Neural cell (in vitro differentiated cells): ENCODE measurements at regions not wholly inside any gene's neighbourhood (a gene's known extent, or its start where the extent isn't known, plus 50 kb on each side); places are given as distances from the start of the nearest gene placed in this dataset.

Experiments
- H2AFZ ChIP-seq: fragments of 200-600, 300-800 bp; sonication (generic), shearing (Covaris generic); 2 replicates; pipeline ENCODE4 v1.6.0; 2014; ENCODE audit warnings: low read depth, mild to moderate bottlenecking, antibody characterized with exemption, low read length, moderate library complexity
- H3F3A ChIP-seq: fragments of 200-600 bp; shearing (Covaris generic); 2 replicates; pipeline ENCODE4 v1.6.1; 2016; ENCODE audit warnings: mild to moderate bottlenecking, moderate library complexity, mixed read lengths, antibody characterized with exemption, low read length; ENCODE audit not compliant: insufficient read depth, poor library complexity, severe bottlenecking
- H3K27ac ChIP-seq: fragments of 200-600, 300-800 bp; sonication (generic), shearing (Covaris generic); 2 replicates; pipeline ENCODE4 v1.5.1; 2014; ENCODE audit warnings: mild to moderate bottlenecking, low read length, moderate library complexity
- H3K27me3 ChIP-seq: fragments of 300-800, 200-600 bp; sonication (generic), shearing (Covaris generic); 2 replicates; pipeline ENCODE4 v1.6.0; 2014; ENCODE audit warnings: mild to moderate bottlenecking, low read depth, low read length, moderate library complexity; ENCODE audit not compliant: insufficient read depth
- H3K36me3 ChIP-seq: fragments of 300-800, 200-600 bp; sonication (generic), shearing (Covaris generic); 2 replicates; pipeline ENCODE4 v1.5.1; 2014; ENCODE audit warnings: mild to moderate bottlenecking, antibody characterized with exemption, low read length, moderate library complexity; ENCODE audit not compliant: insufficient read depth
- H3K4me2 ChIP-seq: fragments of 300-800, 200-600 bp; sonication (generic), shearing (Covaris generic); 2 replicates; pipeline ENCODE4 v1.6.0; 2014; ENCODE audit warnings: mild to moderate bottlenecking, low read length
- H3K4me3 ChIP-seq: fragments of 300-800, 200-600 bp; sonication (generic), shearing (Covaris generic); 2 replicates; pipeline ENCODE4 v1.5.1; 2014; ENCODE audit warnings: mild to moderate bottlenecking, low read length, moderate library complexity
- H3K79me2 ChIP-seq: fragments of 200-600 bp; shearing (Covaris generic); replicated peaks from 2 replicates; pipeline ENCODE4 v1.6.0; 2014; ENCODE audit warnings: mild to moderate bottlenecking, low read length, moderate library complexity; ENCODE audit not compliant: insufficient read depth
- H3K9ac ChIP-seq: fragments of 300-800, 200-600 bp; sonication (generic), shearing (Covaris generic); 2 replicates; pipeline ENCODE4 v1.6.1; 2016; ENCODE audit warnings: mild to moderate bottlenecking, low read length, mixed read lengths
- H3K9me2 ChIP-seq: fragments of 200-600 bp; shearing (Covaris generic); 2 replicates; pipeline ENCODE4 v1.6.1; 2016; ENCODE audit warnings: mild to moderate bottlenecking, low read length, mixed read lengths; ENCODE audit not compliant: insufficient read depth
- H3K9me3 ChIP-seq: fragments of 200-600, 300-800 bp; sonication (generic), shearing (Covaris generic); 2 replicates; pipeline ENCODE4 v1.6.1; 2016; ENCODE audit warnings: mild to moderate bottlenecking, mixed run types, low read length, moderate library complexity, mixed read lengths
- H4K20me1 ChIP-seq: fragments of 200-600 bp; shearing (Covaris generic); 2 replicates; pipeline ENCODE4 v1.6.1; 2016; ENCODE audit warnings: mild to moderate bottlenecking, mixed run types; ENCODE audit not compliant: insufficient read depth
- EP300 ChIP-seq: fragments of 450-650 bp; conservative IDR thresholded peaks from 2 replicates; pipeline ENCODE4 v1.6.1; 2014; ENCODE audit warnings: antibody characterized with exemption, mild to moderate bottlenecking, moderate library complexity; ENCODE audit not compliant: poor library complexity, severe bottlenecking
- EZH2 ChIP-seq: fragments of 200-600, 300-800 bp; shearing (Covaris generic), sonication (generic); IDR thresholded peaks from 2 replicates; pipeline ENCODE4 v1.6.1; 2014; ENCODE audit warnings: antibody characterized with exemption, low read length, borderline replicate concordance, mild to moderate bottlenecking; ENCODE audit not compliant: insufficient read depth, poor library complexity, severe bottlenecking
- MXI1 ChIP-seq: fragments of 450-650 bp; conservative IDR thresholded peaks from 2 replicates; pipeline ENCODE4 v1.6.1; 2014; ENCODE audit warnings: antibody characterized with exemption, mild to moderate bottlenecking; ENCODE audit not compliant: poor library complexity, severe bottlenecking
- POLR2AphosphoS5 ChIP-seq: IDR thresholded peaks from 2 replicates; pipeline ENCODE4 v1.6.1; 2012
- RAD21 ChIP-seq: fragments of 450-650 bp; conservative IDR thresholded peaks from 2 replicates; pipeline ENCODE4 v1.6.1; 2014; ENCODE audit warnings: antibody characterized with exemption, mild to moderate bottlenecking, moderate library complexity
- SMC3 ChIP-seq: fragments of 450-650 bp; conservative IDR thresholded peaks from 2 replicates; pipeline ENCODE4 v1.6.1; 2014; ENCODE audit warnings: antibody characterized with exemption, mild to moderate bottlenecking, moderate library complexity; ENCODE audit not compliant: poor library complexity
- TAF1 ChIP-seq: IDR thresholded peaks from 2 replicates; pipeline ENCODE4 v1.6.1; 2012; ENCODE audit warnings: low read depth
- TF ChIP-seq, protein P1 (sequence below): fragments of 450-650 bp; IDR thresholded peaks from 2 replicates; pipeline ENCODE4 v1.5.1; 2014; ENCODE audit warnings: antibody characterized with exemption, mild to moderate bottlenecking, moderate library complexity; ENCODE audit not compliant: poor library complexity, severe bottlenecking
- TF ChIP-seq, protein P2 (sequence below): IDR thresholded peaks from 2 replicates; pipeline ENCODE4 v1.6.1; 2012; ENCODE audit warnings: borderline replicate concordance

DNA sequence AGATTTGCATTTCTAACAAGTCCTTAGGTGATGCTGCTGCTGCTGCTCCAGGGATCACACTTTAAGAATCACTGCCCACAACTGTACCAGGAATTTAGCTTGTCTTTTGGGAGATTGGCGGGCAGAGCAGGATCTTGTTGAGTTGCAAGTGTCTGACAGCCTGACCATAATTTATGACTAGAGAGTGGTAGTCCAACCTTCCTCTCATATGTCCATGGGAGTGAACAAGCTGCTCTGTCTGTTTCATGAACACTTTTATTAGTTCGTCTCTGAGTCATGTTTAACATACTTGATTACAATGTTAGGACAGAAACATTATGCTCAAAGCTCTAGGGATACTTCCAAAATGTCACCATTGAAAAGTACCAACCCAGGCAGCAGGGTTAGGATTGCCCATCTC is 169.6 kb downstream of the TGFB2 start:
- Histone ChIP-seq H3K36me3 (no peaks in the 10 kb centered on the region), H3K9ac (no peak overlapping the region), H3F3A (no peaks in the 10 kb centered on the region), H3K4me2 (no peak overlapping the region), H3K9me3 (no peaks in the 10 kb centered on the region), H3K27me3 (no peaks in the 10 kb centered on the region), H3K79me2 (no peaks in the 10 kb centered on the region), H3K4me3 (no peak overlapping the region), H2AFZ (no peak overlapping the region), H3K9me2 (no peaks in the 10 kb centered on the region), H3K27ac (no peak overlapping the region), H4K20me1 (no peaks in the 10 kb centered on the region)
- TF ChIP-seq, protein P1, sequence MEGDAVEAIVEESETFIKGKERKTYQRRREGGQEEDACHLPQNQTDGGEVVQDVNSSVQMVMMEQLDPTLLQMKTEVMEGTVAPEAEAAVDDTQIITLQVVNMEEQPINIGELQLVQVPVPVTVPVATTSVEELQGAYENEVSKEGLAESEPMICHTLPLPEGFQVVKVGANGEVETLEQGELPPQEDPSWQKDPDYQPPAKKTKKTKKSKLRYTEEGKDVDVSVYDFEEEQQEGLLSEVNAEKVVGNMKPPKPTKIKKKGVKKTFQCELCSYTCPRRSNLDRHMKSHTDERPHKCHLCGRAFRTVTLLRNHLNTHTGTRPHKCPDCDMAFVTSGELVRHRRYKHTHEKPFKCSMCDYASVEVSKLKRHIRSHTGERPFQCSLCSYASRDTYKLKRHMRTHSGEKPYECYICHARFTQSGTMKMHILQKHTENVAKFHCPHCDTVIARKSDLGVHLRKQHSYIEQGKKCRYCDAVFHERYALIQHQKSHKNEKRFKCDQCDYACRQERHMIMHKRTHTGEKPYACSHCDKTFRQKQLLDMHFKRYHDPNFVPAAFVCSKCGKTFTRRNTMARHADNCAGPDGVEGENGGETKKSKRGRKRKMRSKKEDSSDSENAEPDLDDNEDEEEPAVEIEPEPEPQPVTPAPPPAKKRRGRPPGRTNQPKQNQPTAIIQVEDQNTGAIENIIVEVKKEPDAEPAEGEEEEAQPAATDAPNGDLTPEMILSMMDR, result no peak
- TF ChIP-seq RAD21, result no peak
- TF ChIP-seq POLR2AphosphoS5, result no peak
- TF ChIP-seq, protein P2, sequence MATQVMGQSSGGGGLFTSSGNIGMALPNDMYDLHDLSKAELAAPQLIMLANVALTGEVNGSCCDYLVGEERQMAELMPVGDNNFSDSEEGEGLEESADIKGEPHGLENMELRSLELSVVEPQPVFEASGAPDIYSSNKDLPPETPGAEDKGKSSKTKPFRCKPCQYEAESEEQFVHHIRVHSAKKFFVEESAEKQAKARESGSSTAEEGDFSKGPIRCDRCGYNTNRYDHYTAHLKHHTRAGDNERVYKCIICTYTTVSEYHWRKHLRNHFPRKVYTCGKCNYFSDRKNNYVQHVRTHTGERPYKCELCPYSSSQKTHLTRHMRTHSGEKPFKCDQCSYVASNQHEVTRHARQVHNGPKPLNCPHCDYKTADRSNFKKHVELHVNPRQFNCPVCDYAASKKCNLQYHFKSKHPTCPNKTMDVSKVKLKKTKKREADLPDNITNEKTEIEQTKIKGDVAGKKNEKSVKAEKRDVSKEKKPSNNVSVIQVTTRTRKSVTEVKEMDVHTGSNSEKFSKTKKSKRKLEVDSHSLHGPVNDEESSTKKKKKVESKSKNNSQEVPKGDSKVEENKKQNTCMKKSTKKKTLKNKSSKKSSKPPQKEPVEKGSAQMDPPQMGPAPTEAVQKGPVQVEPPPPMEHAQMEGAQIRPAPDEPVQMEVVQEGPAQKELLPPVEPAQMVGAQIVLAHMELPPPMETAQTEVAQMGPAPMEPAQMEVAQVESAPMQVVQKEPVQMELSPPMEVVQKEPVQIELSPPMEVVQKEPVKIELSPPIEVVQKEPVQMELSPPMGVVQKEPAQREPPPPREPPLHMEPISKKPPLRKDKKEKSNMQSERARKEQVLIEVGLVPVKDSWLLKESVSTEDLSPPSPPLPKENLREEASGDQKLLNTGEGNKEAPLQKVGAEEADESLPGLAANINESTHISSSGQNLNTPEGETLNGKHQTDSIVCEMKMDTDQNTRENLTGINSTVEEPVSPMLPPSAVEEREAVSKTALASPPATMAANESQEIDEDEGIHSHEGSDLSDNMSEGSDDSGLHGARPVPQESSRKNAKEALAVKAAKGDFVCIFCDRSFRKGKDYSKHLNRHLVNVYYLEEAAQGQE, result no peak
- TF ChIP-seq EZH2, result no peak
- TF ChIP-seq EP300, result no peak
- TF ChIP-seq MXI1, result no peak
- TF ChIP-seq SMC3, result no peak
- TF ChIP-seq TAF1, result no peak

DNA sequence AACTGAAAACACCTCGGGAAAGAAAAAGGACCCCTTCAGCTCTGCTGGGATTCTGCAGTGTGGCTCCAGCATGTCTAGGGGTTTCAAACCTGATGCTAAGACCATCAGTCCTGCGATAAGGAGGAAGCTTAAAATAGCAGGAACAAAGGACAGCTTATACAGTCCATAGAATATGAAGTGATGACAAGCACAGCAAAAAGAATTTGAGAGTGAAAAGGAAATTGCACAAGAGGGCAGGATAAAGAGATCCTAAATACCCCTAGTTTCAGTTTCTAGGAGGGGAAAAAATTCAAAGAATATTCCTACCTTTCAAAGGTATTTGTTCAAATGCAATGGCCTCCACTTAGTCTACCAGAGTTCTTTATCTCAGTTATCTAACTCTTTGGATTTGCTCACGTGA is 171.4 kb downstream of the TGFB2 start:
- no peaks in the 10 kb centered on the region for H4K20me1 ChIP-seq
- TF ChIP-seq EP300, result no peak
- TF ChIP-seq, protein P1, result no peak
- no peak for TF ChIP-seq POLR2AphosphoS5
- TF ChIP-seq, protein P2, result no peak
- no peak for TF ChIP-seq MXI1
- no peak for TF ChIP-seq SMC3
- TF ChIP-seq TAF1, result no peak
- TF ChIP-seq RAD21, result no peak
- TF ChIP-seq EZH2, result no peak
- no peak overlapping the region for H3K27ac ChIP-seq
- no peaks in the 10 kb centered on the region for H3K9me3 ChIP-seq
- no peaks in the 10 kb centered on the region for H3K36me3 ChIP-seq
- no peak overlapping the region for H3K9ac ChIP-seq
- H3K4me2 ChIP-seq, result no peak overlapping the region
- no peaks in the 10 kb centered on the region for H3F3A ChIP-seq
- no peak overlapping the region for H2AFZ ChIP-seq
- H3K79me2 ChIP-seq, result no peaks in the 10 kb centered on the region
- H3K27me3 ChIP-seq, result no peaks in the 10 kb centered on the region
- no peaks in the 10 kb centered on the region for H3K9me2 ChIP-seq
- no peak overlapping the region for H3K4me3 ChIP-seq
